ENCODE measurements at regions not wholly inside any gene's neighbourhood (a gene's known extent, or its start where the extent isn't known, plus 50 kb on each side); places are given as distances from the start of the nearest gene placed in this dataset.

DNA sequence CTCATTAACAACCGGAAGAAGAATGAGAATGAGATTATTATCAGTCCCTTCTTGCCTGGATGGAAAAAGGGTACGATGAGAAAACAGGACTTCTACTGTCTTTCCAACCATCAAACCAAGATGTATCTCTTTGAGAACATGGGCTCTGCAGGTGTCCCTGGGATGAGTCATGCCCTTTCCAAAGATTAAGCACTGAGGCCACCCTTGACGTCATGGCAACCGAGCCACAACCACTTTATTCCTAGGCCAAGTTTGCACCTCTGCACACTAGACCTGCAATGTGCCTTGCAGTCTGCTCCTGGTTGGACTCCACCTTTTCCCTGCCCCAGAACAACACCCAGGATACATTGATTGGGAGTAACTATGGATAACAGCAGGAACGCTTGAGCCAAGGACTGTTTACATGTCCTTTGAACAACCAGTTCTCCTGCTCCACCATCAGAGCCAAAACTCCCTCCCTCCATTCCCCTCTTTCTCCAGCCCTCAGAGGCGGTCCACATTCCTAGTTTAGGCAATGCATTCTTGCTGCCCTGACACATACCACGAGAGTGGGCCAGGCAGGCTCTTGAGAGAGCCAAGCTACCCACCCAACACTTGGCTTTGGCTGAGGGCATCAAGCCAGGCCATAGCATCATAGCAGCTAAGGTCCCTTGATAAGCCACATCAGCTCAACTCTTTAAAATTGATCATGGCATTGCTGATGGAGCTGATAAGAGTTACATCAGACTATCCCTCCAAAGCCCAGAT is 310.7 kb downstream of the TNS1 start:
- TF ChIP-seq, protein P1, sequence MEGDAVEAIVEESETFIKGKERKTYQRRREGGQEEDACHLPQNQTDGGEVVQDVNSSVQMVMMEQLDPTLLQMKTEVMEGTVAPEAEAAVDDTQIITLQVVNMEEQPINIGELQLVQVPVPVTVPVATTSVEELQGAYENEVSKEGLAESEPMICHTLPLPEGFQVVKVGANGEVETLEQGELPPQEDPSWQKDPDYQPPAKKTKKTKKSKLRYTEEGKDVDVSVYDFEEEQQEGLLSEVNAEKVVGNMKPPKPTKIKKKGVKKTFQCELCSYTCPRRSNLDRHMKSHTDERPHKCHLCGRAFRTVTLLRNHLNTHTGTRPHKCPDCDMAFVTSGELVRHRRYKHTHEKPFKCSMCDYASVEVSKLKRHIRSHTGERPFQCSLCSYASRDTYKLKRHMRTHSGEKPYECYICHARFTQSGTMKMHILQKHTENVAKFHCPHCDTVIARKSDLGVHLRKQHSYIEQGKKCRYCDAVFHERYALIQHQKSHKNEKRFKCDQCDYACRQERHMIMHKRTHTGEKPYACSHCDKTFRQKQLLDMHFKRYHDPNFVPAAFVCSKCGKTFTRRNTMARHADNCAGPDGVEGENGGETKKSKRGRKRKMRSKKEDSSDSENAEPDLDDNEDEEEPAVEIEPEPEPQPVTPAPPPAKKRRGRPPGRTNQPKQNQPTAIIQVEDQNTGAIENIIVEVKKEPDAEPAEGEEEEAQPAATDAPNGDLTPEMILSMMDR (IDR thresholded peaks at IDR 0.05) = no peak
- TF ChIP-seq POLR2A (IDR thresholded peaks at IDR 0.05) (no peak), EP300 (IDR thresholded peaks at IDR 0.05) (peak in 1 of 4 donors; percentile 69)
